H1 (cell line): ENCODE measurements at regions not wholly inside any gene's neighbourhood (a gene's known extent, or its start where the extent isn't known, plus 50 kb on each side); places are given as distances from the start of the nearest gene placed in this dataset.

Source experiments
- BRCA1 ChIP-seq: IDR thresholded peaks from 2 replicates; pipeline ENCODE4 v1.6.1; 2012; ENCODE audit warnings: low read depth, low read length, improper control_type of control experiment
- CTCF ChIP-seq, 3 experiments: IDR thresholded peaks; 1 replicate in 2 of 3; 2 replicates in 1 of 3; pipeline versions ENCODE4 v1.5.1 to v1.6.1; 2011; ENCODE audit warnings: low read length in 3 of 3, mild to moderate bottlenecking in 3 of 3, inconsistent platforms in 2 of 3, low read depth in 1 of 3, moderate library complexity in 1 of 3; ENCODE audit not compliant: insufficient read depth in 1 of 3; ENCODE audit errors: control extremely low read depth in 1 of 3
- EP300 ChIP-seq, 2 experiments: IDR thresholded peaks; 1 replicate in 1 of 2; 2 replicates in 1 of 2; pipeline ENCODE4 v1.6.1; 2011 to 2012; ENCODE audit warnings: low read depth in 2 of 2, low read length in 2 of 2, mild to moderate bottlenecking in 2 of 2, borderline replicate concordance in 1 of 2, inconsistent platforms in 1 of 2, moderate library complexity in 1 of 2
- EZH2 ChIP-seq: fragments of 200-600 bp; sonication (generic); IDR thresholded peaks from 2 replicates; pipeline ENCODE4 v1.7.1; 2012; ENCODE audit warnings: low read depth, mild to moderate bottlenecking, moderate library complexity, low read length, inconsistent platforms; ENCODE audit not compliant: severe bottlenecking
- GABPA ChIP-seq: IDR thresholded peaks from 2 replicates; pipeline ENCODE4 v1.6.1; 2011; ENCODE audit warnings: mild to moderate bottlenecking, low read length, moderate library complexity, borderline replicate concordance; ENCODE audit not compliant: insufficient read depth
- NRF1 ChIP-seq: IDR thresholded peaks from 2 replicates; pipeline ENCODE4 v1.6.1; 2011; ENCODE audit warnings: mild to moderate bottlenecking, low read depth, low read length, improper control_type of control experiment
- PHF8 ChIP-seq: fragments of 200-600 bp; sonication (generic); conservative IDR thresholded peaks from 2 replicates; pipeline ENCODE4 v1.7.1; 2012; ENCODE audit warnings: low read depth, mild to moderate bottlenecking, inconsistent platforms, low read length, moderate library complexity
- POLR2A ChIP-seq, 2 experiments: IDR thresholded peaks; 1 replicate in 1 of 2; 2 replicates in 1 of 2; pipeline ENCODE4 v1.6.1; 2011; ENCODE audit warnings: low read depth in 2 of 2, low read length in 2 of 2, mild to moderate bottlenecking in 2 of 2; ENCODE audit errors: control extremely low read depth in 1 of 2
- SIX5 ChIP-seq: IDR thresholded peaks from 2 replicates; pipeline ENCODE4 v1.6.1; 2011; ENCODE audit warnings: mild to moderate bottlenecking, low read depth, low read length
- SP1 ChIP-seq: IDR thresholded peaks from 2 replicates; pipeline ENCODE4 v1.6.1; 2011; ENCODE audit warnings: low read depth, low read length
- TBP ChIP-seq: IDR thresholded peaks from 2 replicates; pipeline ENCODE4 v1.6.1; 2011; ENCODE audit warnings: low read depth, low read length, improper control_type of control experiment
- YY1 ChIP-seq: IDR thresholded peaks from 2 replicates; pipeline ENCODE4 v1.6.1; 2011; ENCODE audit warnings: low read depth, mild to moderate bottlenecking, low read length

GRCh38 chr14:66046035-66046434 is 440.1 kb upstream of the CCDC196 start:
- TF ChIP-seq EP300 (IDR thresholded peaks at IDR 0.05; ENCODE audit: borderline replicate concordance in 1 of 2, low read depth in 2 of 2, low read length in 2 of 2) (no peak), CTCF (IDR thresholded peaks at IDR 0.05; ENCODE audit: control extremely low read depth in 1 of 3, insufficient read depth in 1 of 3, low read depth in 1 of 3, low read length in 3 of 3) (no peak), YY1 (no peak), BRCA1 (no peak), NRF1 (no peak), GABPA (no peak), EZH2 (no peak), TBP (no peak), SP1 (no peak), POLR2A (IDR thresholded peaks at IDR 0.05; ENCODE audit: control extremely low read depth in 1 of 2, low read depth in 2 of 2, low read length in 2 of 2) (no peak), PHF8 (no peak), SIX5 (no peak)
